Uterus (tissue), 3 donors: ENCODE measurements at regions not wholly inside any gene's neighbourhood (a gene's known extent, or its start where the extent isn't known, plus 50 kb on each side); places are given as distances from the start of the nearest gene placed in this dataset.

Source experiments
- DNase-seq, 2 donors: peaks; one replicate each; pipeline ENCODE4 v3.0.0-alpha.2; 2019 to 2020
- H3K27ac ChIP-seq, 2 donors: fragments of 200-600 bp; sonication (generic); 1 replicate in 1 of 2; 2 replicates in 1 of 2; pipeline ENCODE4 v1.5.1; 2016 to 2018
- H3K27me3 ChIP-seq, 2 donors: fragments of 200-600 bp; sonication (generic); one replicate each; pipeline ENCODE4 v1.5.1; 2018 to 2019; ENCODE audit warnings: control low read depth in 1 of 2
- H3K36me3 ChIP-seq, 2 donors: fragments of 200-600 bp; sonication (generic); one replicate each; pipeline ENCODE4 v1.5.1; 2019; ENCODE audit warnings: control low read depth in 1 of 2
- H3K4me1 ChIP-seq, 2 donors: fragments of 200-600 bp; sonication (generic); one replicate each; pipeline ENCODE4 v1.5.1; 2018 to 2019; ENCODE audit warnings: control low read depth in 1 of 2
- H3K4me3 ChIP-seq, 2 donors: fragments of 200-600 bp; sonication (generic); 1 replicate in 1 of 2; 2 replicates in 1 of 2; pipeline ENCODE4 v1.5.1; 2018 to 2019; ENCODE audit warnings: mild to moderate bottlenecking in 1 of 2
- H3K9me3 ChIP-seq, 2 donors: fragments of 200-600 bp; sonication (generic); one replicate each; pipeline ENCODE4 v1.5.1; 2019; ENCODE audit warnings: control low read depth in 1 of 2
- CTCF ChIP-seq, 4 experiments: fragments of 200-600 bp in 2 of 4; fragments of 450-650 bp in 2 of 4; sonication (generic) in 2 of 4; IDR thresholded peaks; one replicate each; pipeline ENCODE4 v1.5.1; 2016 to 2019; ENCODE audit warnings: antibody characterized with exemption in 4 of 4, mild to moderate bottlenecking in 2 of 4, moderate library complexity in 1 of 4
- POLR2A ChIP-seq, 2 donors: fragments of 450-650 bp; IDR thresholded peaks; one replicate each; pipeline ENCODE4 v1.6.1; 2016; ENCODE audit warnings: antibody characterized with exemption in 2 of 2, mild to moderate bottlenecking in 1 of 2, moderate library complexity in 1 of 2
- intact Hi-C: fragments of 100-400 bp; cut with DNase I; formaldehyde crosslinking; loops from one replicate; pipeline ENCODE4 v1.15.1; 2023; ENCODE audit warnings: low total_unique reads
- donor health status: DM: yes; HTN: yes; CAD: no.

- DNase-seq = no peak
- H3K4me1 ChIP-seq = no peaks in the 10 kb centered on the region
- H3K27me3 ChIP-seq = no peaks in the 10 kb centered on the region
- H3K9me3 ChIP-seq = no peaks in the 10 kb centered on the region
- no peaks in the 10 kb centered on the region for H3K36me3 ChIP-seq
- no peak overlapping the region for H3K4me3 ChIP-seq
- intact Hi-C loops = no loop called here
- TF ChIP-seq POLR2A (IDR thresholded peaks at IDR 0.05) (no peak), CTCF (IDR thresholded peaks at IDR 0.05) (no peak)
- H3K27ac ChIP-seq = no peak overlapping the region
Observed at GRCh38 chr3:23654571-23654970, 151.2 kb upstream of the UBE2E1 start.

- H3K4me3 ChIP-seq = no peak overlapping the region
- no peaks in the 10 kb centered on the region for H3K27me3 ChIP-seq
- no peaks in the 10 kb centered on the region for H3K36me3 ChIP-seq
- H3K27ac ChIP-seq = no peak overlapping the region
- H3K9me3 ChIP-seq = no peaks in the 10 kb centered on the region
- intact Hi-C loops = no loop called here
- TF ChIP-seq POLR2A (IDR thresholded peaks at IDR 0.05) (no peak), CTCF (IDR thresholded peaks at IDR 0.05) (no peak)
- no peaks in the 10 kb centered on the region for H3K4me1 ChIP-seq
- no peak for DNase-seq
Observed at GRCh38 chr3:23655749-23656148, 150.0 kb upstream of the UBE2E1 start.

GRCh38 chr3:23656199-23656598 lies 149.6 kb upstream of the UBE2E1 start:
- H3K27ac ChIP-seq = no peak overlapping the region
- no peaks in the 10 kb centered on the region for H3K27me3 ChIP-seq
- TF ChIP-seq CTCF (IDR thresholded peaks at IDR 0.05) (no peak), POLR2A (IDR thresholded peaks at IDR 0.05) (no peak)
- no peak for DNase-seq
- intact Hi-C loops = no loop called here
- no peaks in the 10 kb centered on the region for H3K36me3 ChIP-seq
- H3K4me3 ChIP-seq = no peak overlapping the region
- H3K9me3 ChIP-seq = no peaks in the 10 kb centered on the region
- H3K4me1 ChIP-seq = no peaks in the 10 kb centered on the region

- Histone ChIP-seq H3K27ac (no peak overlapping the region), H3K4me3 (no peak overlapping the region), H3K36me3 (no peaks in the 10 kb centered on the region), H3K4me1 (no peaks in the 10 kb centered on the region), H3K27me3 (no peaks in the 10 kb centered on the region), H3K9me3 (no peaks in the 10 kb centered on the region)
- DNase-seq = no peak
- no peak for TF ChIP-seq CTCF (IDR thresholded peaks at IDR 0.05)
- intact Hi-C loops = no loop called here
Observed at GRCh38 chr3:23656821-23657220, 148.9 kb upstream of the UBE2E1 start.

GRCh38 chr3:23657647-23658046 lies 148.1 kb upstream of the UBE2E1 start:
- TF ChIP-seq POLR2A (IDR thresholded peaks at IDR 0.05) (no peak), CTCF (IDR thresholded peaks at IDR 0.05) (no peak)
- intact Hi-C loops = no loop called here
- Histone ChIP-seq H3K9me3 (no peaks in the 10 kb centered on the region), H3K27me3 (no peaks in the 10 kb centered on the region), H3K4me3 (no peak overlapping the region), H3K27ac (no peak overlapping the region), H3K4me1 (no peaks in the 10 kb centered on the region), H3K36me3 (no peaks in the 10 kb centered on the region)
- no peak for DNase-seq
